Dendritic cell treated with granulocyte-macrophage colony-stimulating factor and Interleukin-4, amounts not matched to agents 40 ng/mL and 50 ng/mL, for 4 days (primary cell): ENCODE measurements at regions not wholly inside any gene's neighbourhood (a gene's known extent, or its start where the extent isn't known, plus 50 kb on each side); places are given as distances from the start of the nearest gene placed in this dataset.
"Not testable (repeated sequence)": the region's sequence is repeated elsewhere in the genome, so short reads cannot be mapped to it uniquely, and the experiment has no call there.

ENCODE experiments used
- H3K27ac Mint-ChIP-seq: one replicate; pipeline ENCODE4 v1.8.0; 2022; ENCODE audit warnings: mild to moderate bottlenecking, mixed read lengths
- H3K27me3 Mint-ChIP-seq: one replicate; pipeline ENCODE4 v1.8.0; 2022; ENCODE audit warnings: mild to moderate bottlenecking, mixed read lengths
- H3K36me3 Mint-ChIP-seq: one replicate; pipeline ENCODE4 v1.8.0; 2022; ENCODE audit warnings: low read depth, mixed read lengths
- H3K4me1 Mint-ChIP-seq: one replicate; pipeline ENCODE4 v1.8.0; 2022; ENCODE audit warnings: low read depth, mixed read lengths
- H3K4me3 Mint-ChIP-seq: one replicate; pipeline ENCODE4 v1.8.0; 2022; ENCODE audit warnings: mild to moderate bottlenecking, moderate library complexity, mixed read lengths
- H3K9me3 Mint-ChIP-seq: one replicate; pipeline ENCODE4 v1.8.0; 2022; ENCODE audit warnings: mixed read lengths
- intact Hi-C: fragments of 100-400 bp; cut with micrococcal nuclease; formaldehyde crosslinking; loops from one replicate; pipeline ENCODE4 v1.15.0; 2022

DNA sequence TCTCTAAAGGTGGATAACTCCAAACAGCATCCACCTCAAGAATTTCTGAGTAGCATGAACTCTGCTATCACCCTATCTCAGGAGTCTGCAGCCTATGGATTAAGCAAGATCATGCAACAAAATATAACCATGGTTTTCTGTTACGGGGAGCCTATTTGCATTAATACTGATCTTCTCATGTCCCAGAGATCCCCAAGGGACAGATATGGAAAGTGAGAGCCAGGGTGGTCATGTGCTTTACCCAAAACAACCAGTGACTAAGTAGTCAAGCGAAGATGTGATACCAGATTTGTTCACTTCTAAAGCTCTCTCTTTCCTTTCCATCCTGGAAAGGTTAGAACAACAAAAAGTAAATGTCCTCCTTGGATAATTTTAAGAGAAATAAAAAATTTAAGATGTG is 125.1 kb downstream of the PRRX1 start:
- intact Hi-C loops: no loop called here
- Mint-ChIP-seq H3K27me3 (no peaks in the 10 kb centered on the region), H3K36me3 (no peaks in the 10 kb centered on the region), H3K4me3 (no peak overlapping the region), H3K9me3 (peaks cover 8% of the 10 kb centered on the region), H3K27ac (no peak overlapping the region), H3K4me1 (no peaks in the 10 kb centered on the region)

DNA sequence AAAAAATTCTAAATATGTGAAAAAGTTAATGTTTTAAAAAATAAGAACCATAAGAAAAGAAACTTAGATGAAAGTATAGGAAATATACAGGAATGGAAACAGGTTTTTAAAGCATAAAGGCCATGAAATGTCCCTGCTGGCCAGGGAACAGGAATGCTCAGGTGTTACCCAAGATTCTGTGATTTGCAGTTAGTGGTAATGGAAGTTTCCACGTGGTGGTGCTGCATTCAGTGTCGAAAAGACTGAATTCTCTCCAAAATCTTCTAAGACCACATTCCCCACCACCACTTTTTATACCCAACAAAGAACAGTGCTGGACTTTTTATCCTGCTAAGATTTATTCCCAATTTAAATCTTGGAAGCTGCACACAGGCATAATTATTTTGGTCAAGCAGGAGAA is 126.2 kb downstream of the PRRX1 start:
- Mint-ChIP-seq H3K9me3 (peaks cover 8% of the 10 kb centered on the region), H3K4me1 (no peaks in the 10 kb centered on the region), H3K4me3 (no peak overlapping the region), H3K27me3 (no peaks in the 10 kb centered on the region), H3K36me3 (no peaks in the 10 kb centered on the region), H3K27ac (no peak overlapping the region)
- intact Hi-C loops: no loop called here

DNA sequence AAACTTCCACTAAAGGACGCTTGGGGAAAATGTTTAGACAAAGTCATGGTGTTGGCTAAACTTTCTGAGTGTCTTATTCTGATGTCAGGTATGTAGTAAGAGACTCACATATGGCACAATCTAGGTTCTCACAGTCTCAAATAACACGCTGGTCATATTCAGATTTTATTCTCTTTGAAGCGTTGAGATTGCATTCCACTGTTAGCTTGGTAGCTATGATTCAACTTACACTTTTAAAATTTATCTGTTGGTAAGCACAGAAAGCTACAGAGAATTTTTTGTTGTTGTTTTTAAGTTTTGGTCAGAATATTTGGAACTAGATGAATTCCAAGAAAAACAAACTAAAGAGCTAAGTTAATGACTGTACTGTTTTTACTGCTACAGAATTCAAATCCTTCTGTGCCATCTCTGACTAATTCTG is 126.7 kb downstream of the PRRX1 start:
- H3K4me1 Mint-ChIP-seq: no peaks in the 10 kb centered on the region
- H3K27me3 Mint-ChIP-seq: no peaks in the 10 kb centered on the region
- H3K4me3 Mint-ChIP-seq: no peak overlapping the region
- H3K9me3 Mint-ChIP-seq: peaks cover 8% of the 10 kb centered on the region
- no peak overlapping the region for H3K27ac Mint-ChIP-seq
- H3K36me3 Mint-ChIP-seq: no peaks in the 10 kb centered on the region
- intact Hi-C loops: no loop called here

DNA sequence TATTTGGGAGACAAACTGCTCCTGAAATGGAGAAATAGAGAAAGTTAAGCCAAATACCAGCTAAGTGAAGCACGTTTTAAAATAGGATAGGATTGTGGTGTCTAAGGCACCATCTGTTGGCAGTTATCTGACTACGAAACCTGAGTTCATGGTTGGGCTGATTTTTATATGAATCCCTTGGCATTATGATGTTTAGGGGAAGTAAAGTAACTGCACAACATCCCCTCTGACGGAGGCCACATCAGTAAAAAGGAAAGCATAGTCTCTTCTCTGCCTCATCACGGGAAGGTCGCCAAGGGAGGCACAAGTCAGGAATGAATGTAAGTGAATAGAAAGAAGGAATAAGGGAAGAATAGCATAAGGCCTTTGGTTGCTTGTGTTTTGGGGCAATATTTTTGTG is 128.0 kb downstream of the PRRX1 start:
- H3K27ac Mint-ChIP-seq: no peak overlapping the region
- no peaks in the 10 kb centered on the region for H3K4me1 Mint-ChIP-seq
- peaks cover under 1% of the 10 kb centered on the region for H3K9me3 Mint-ChIP-seq
- no peaks in the 10 kb centered on the region for H3K27me3 Mint-ChIP-seq
- intact Hi-C loops: no loop called here
- H3K4me3 Mint-ChIP-seq: no peak overlapping the region
- H3K36me3 Mint-ChIP-seq: no peaks in the 10 kb centered on the region

DNA sequence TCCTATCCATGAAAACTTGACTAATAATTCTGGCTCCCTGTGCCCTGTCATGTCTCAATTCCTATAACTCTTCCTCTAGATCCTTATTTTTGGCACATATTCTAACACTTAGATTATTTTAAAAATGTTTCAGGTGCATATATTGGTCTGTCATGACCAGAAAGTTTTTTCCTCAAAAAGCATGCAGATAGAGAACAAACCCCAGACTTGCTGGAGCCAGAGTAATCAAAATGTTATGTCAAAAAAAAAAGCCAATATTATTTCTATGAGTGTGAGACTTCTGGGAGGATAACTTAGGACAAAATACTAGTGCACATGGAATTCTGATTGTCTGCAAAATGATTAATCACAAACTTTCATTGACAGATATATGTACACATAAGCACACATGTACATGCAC is 135.1 kb upstream of the MROH9 start:
- H3K9me3 Mint-ChIP-seq: no peaks in the 10 kb centered on the region
- no peak overlapping the region for H3K4me3 Mint-ChIP-seq
- H3K27me3 Mint-ChIP-seq: no peaks in the 10 kb centered on the region
- intact Hi-C loops: no loop called here
- no peak overlapping the region for H3K27ac Mint-ChIP-seq
- no peaks in the 10 kb centered on the region for H3K4me1 Mint-ChIP-seq
- no peaks in the 10 kb centered on the region for H3K36me3 Mint-ChIP-seq

DNA sequence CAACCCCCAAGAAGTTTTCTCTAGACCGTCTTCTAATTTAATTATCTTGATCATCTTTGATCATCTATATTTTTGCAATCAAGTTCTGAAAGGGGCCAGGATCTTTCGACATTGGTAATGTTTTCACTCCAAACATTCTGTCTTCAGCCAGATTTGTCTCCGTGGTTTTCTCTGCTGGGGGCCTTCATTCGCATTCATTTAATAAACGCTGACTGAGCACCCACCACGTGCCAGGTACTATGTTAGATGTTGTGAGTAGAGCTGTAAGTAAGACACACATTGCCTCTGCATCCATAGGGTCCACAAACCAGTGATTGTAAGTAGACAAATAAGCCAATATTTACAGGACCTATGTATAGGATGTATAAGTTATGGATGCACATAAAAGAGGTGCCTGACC is 134.5 kb upstream of the MROH9 start:
- no peak overlapping the region for H3K27ac Mint-ChIP-seq

DNA sequence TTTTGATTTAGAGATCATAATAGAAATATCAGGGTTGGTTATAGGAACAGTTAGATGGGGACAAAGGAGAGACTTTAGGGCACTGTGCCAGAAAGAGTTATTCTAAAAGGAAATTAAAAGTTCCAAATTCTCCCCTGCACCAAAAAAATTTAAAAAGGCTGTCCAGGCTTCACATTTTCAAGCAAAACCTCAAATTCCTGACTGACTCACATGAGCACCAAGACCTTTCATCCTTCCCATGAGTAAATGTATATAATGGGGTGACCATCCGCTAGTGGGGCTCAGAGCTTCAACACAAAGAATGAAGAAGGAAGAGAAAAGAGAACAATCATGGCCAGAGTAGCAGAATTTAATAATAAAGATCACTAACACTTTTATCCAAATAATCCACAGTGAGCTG is 131.6 kb upstream of the MROH9 start:
- Mint-ChIP-seq H3K4me1 (no peaks in the 10 kb centered on the region), H3K27ac (no peak overlapping the region), H3K9me3 (no peaks in the 10 kb centered on the region), H3K4me3 (no peak overlapping the region), H3K36me3 (no peaks in the 10 kb centered on the region), H3K27me3 (no peaks in the 10 kb centered on the region)
- intact Hi-C loops: no loop called here

More for the DNA sequence above, 134.5 kb upstream of the MROH9 start:
- no peaks in the 10 kb centered on the region for H3K4me1 Mint-ChIP-seq
- no peak overlapping the region for H3K4me3 Mint-ChIP-seq
- no peaks in the 10 kb centered on the region for H3K9me3 Mint-ChIP-seq
- H3K36me3 Mint-ChIP-seq: no peaks in the 10 kb centered on the region
- intact Hi-C loops: no loop called here
- H3K27me3 Mint-ChIP-seq: no peaks in the 10 kb centered on the region

DNA sequence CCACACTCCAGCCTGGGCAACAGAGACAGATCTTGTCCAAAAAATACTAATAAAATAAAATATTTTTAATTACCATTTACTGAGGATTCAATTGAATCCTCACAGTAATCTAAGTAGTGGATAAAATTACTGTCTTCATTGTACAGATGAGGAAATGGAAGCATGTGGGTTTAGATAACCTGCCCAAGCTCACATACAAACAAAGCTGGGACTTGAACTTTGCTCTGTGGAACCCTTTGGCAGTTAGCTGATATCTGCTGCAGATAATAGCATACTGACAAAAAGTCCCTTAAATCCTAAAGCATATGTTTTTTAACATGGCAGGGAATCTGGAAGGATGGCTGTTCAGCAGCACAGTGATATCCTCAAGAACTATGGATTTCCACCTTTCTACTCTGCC is 130.9 kb upstream of the MROH9 start:
- H3K4me3 Mint-ChIP-seq: no peak overlapping the region
- no peaks in the 10 kb centered on the region for H3K9me3 Mint-ChIP-seq
- no peaks in the 10 kb centered on the region for H3K4me1 Mint-ChIP-seq
- no peak overlapping the region for H3K27ac Mint-ChIP-seq
- no peaks in the 10 kb centered on the region for H3K27me3 Mint-ChIP-seq
- H3K36me3 Mint-ChIP-seq: no peaks in the 10 kb centered on the region
- intact Hi-C loops: no loop called here

DNA sequence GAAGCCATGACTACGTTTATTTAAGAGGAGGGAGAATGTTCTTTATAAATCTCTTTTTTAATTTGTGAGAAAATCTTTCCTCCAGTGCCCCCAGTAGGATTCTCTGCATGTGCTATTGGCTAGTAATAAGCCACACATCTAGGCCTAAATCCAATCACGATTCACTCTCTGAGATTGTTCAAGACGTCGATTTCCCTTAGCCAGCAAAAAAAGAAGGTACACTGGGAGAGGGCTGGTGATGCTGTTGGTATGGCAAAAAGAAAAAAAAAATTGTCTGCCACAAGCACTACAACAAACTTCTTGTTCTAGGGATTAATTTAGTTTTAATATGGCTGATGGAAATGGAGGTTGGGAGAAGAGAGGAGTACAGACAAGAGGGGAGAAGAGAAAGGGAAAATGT is 130.5 kb upstream of the MROH9 start:
- intact Hi-C loops: no loop called here
- H3K4me1 Mint-ChIP-seq: no peaks in the 10 kb centered on the region
- H3K27me3 Mint-ChIP-seq: no peaks in the 10 kb centered on the region
- no peak overlapping the region for H3K4me3 Mint-ChIP-seq
- no peak overlapping the region for H3K27ac Mint-ChIP-seq
- no peaks in the 10 kb centered on the region for H3K36me3 Mint-ChIP-seq
- no peaks in the 10 kb centered on the region for H3K9me3 Mint-ChIP-seq

DNA sequence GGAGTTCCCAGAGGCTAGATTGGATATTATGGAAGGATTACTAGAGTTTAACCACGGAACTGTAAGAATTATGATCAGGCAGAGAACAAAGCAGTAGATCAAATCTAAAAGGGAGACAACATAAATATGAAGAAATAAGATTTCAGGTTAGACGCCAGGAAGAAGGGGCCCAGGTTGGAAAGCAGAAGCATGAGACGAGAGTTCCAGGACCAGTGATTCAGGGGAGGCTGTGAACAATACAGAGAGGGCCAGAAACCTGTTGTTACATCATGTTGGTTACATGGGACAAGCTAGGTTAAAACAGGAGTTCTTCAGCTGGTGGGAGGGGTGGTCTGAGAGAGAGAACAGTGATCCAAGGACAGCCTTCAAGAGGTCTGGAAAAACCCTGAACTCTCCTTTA is 128.4 kb upstream of the MROH9 start:
- Mint-ChIP-seq H3K27me3 (no peaks in the 10 kb centered on the region), H3K9me3 (peaks cover 9% of the 10 kb centered on the region), H3K27ac (no peak overlapping the region), H3K4me3 (no peak overlapping the region), H3K36me3 (no peaks in the 10 kb centered on the region), H3K4me1 (no peaks in the 10 kb centered on the region)
- intact Hi-C loops: no loop called here

DNA sequence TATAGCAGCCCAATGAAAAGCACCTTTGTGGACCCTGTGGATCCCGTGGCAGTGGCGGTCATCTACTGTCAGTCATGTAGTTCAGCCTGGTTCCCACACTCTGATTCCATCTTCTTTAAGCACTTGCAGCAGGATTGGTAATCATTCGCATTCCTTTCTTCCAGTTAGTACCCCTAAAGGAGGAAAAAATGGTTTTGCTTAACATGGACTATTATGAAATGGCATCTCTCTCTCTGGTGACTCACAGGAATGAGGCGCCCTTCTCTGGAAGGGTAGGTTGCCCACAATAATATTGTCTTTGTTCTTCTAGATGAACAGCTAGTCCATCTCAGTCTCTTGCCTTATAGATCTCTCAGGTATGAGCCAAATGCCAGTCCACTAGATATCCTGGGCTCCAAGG is 127.9 kb upstream of the MROH9 start:
- Mint-ChIP-seq H3K36me3 (no peaks in the 10 kb centered on the region), H3K9me3 (peaks cover 13% of the 10 kb centered on the region), H3K4me3 (no peak overlapping the region), H3K4me1 (no peaks in the 10 kb centered on the region), H3K27me3 (no peaks in the 10 kb centered on the region), H3K27ac (no peak overlapping the region)
- intact Hi-C loops: no loop called here

DNA sequence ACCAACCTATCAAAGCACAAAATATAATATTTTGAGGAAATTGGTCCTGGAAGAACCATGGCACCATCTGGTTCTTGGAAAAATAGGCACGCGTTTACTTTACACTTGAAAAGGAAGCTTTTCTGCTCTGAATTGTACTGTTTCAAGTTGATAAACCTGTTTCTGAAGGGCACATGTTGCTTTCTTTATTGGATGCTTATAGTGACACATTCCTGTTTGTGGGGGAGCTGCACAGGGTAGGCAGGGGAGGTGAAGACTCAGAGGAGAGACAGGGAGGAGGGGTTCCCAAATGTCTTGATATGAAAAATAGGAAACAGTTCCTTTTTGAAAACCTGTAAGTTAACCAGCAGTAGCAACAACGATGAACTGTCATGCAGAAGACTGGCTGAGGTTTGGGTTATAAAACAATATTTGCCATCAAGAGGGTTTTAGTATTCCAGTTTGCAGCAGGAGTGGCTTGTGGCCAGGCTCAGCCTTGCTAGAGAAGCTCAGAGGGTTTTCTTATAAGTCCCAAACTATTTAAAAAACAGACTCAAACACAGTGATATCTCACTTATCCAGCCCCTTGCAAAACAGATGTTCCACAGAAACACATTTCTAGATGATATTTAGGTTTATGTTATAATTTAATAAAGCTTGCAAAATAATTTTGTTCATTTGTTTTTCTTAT is 127.0 kb upstream of the MROH9 start:
- intact Hi-C loops: no loop called here
- H3K27me3 Mint-ChIP-seq: no peaks in the 10 kb centered on the region
- H3K27ac Mint-ChIP-seq: no peak overlapping the region
- no peaks in the 10 kb centered on the region for H3K4me1 Mint-ChIP-seq
- no peaks in the 10 kb centered on the region for H3K36me3 Mint-ChIP-seq
- no peak overlapping the region for H3K4me3 Mint-ChIP-seq
- peaks cover 23% of the 10 kb centered on the region for H3K9me3 Mint-ChIP-seq

DNA sequence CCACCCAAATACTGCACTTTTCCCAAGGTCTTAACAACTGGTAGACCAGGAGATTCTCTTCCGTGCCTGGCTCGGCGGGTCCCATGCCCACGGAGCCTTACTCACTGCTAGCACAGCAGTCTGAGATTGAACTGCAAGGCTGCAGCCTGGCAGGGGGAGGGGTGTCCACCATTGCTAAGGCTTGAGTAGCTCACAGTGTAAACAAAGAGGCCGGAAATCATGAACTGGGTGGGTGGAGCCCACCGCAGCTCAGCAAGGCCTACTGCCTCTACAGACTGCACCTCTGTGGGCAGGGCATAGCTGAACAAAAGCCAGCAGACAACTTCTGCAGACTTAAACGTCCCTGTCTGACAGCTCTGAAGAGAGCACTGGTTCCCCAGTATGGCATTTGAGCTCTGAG is 124.3 kb upstream of the MROH9 start:
- H3K36me3 Mint-ChIP-seq, intact Hi-C loops: not testable (repeated sequence)

DNA sequence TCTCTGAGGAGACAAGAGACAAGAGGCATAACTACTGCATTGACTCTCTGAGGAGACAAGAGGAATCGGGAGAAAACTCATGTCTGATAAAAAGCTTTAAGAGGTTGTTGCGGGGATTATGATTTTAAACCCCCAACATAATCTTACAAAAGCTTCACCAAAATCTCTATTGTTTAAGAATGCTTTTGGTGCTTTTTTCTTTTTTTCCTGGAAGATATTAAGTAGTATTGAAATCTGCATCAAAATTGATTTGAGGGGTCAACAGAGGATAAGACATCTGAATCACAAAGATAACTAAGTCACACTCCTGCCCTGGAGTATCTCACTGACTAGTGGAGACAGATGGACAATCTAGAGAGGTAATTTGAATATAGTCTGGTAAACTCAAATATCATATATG is 115.6 kb upstream of the MROH9 start:
- Mint-ChIP-seq H3K36me3 (no peaks in the 10 kb centered on the region), H3K4me1 (no peaks in the 10 kb centered on the region), H3K4me3 (no peak overlapping the region), H3K27me3 (no peaks in the 10 kb centered on the region), H3K9me3 (peaks cover 6% of the 10 kb centered on the region), H3K27ac (no peak overlapping the region)
- intact Hi-C loops: no loop called here

More for the DNA sequence above, 124.3 kb upstream of the MROH9 start:
- not testable (repeated sequence) for H3K27me3 Mint-ChIP-seq, H3K4me3 Mint-ChIP-seq, H3K4me1 Mint-ChIP-seq, H3K27ac Mint-ChIP-seq
- H3K9me3 Mint-ChIP-seq: peaks cover 42% of the 10 kb centered on the region

DNA sequence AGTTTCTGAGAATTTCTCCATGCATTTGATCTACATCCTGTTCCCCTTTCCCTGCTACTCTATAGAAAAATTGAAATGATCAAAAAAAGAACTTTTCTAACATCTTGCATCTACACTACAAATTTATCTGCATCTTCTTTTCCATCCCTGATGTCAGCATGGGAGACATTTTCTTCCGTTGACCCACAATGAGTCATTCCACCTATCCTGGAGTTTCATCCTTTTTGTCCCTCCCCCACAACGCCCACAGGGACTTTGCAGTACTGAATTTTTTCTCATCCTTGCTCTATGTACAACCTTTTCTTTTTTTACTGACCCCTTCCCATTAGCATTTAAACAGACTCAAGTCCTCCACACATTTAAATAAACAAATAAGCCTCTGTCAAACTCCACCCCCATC is 112.2 kb upstream of the MROH9 start:
- intact Hi-C loops: no loop called here
- Mint-ChIP-seq H3K9me3 (no peaks in the 10 kb centered on the region), H3K4me3 (no peak overlapping the region), H3K4me1 (no peaks in the 10 kb centered on the region), H3K27me3 (no peaks in the 10 kb centered on the region), H3K36me3 (no peaks in the 10 kb centered on the region), H3K27ac (no peak overlapping the region)
